ENCODE measurements at regions not wholly inside any gene's neighbourhood (a gene's known extent, or its start where the extent isn't known, plus 50 kb on each side); places are given as distances from the start of the nearest gene placed in this dataset.

GRCh38 chr9:26394025-26394424 is 498.6 kb downstream of the CAAP1 start:
- DNase-seq: no peak

GRCh38 chr9:26392639-26393038 is 500.0 kb downstream of the CAAP1 start:
- DNase-seq: no peak

- no peak for DNase-seq
Observed at GRCh38 chr9:26391036-26391435, 501.6 kb downstream of the CAAP1 start.

- no peak for DNase-seq
Observed at GRCh38 chr9:26375448-26375847, 517.2 kb downstream of the CAAP1 start.

GRCh38 chr9:26373616-26374015 is 519.0 kb downstream of the CAAP1 start:
- no peak for DNase-seq

GRCh38 chr9:26371236-26371635 is 521.4 kb downstream of the CAAP1 start:
- no peak for DNase-seq

GRCh38 chr9:26369093-26369492 is 523.5 kb downstream of the CAAP1 start:
- no peak for DNase-seq

GRCh38 chr9:26368241-26368640 is 524.4 kb downstream of the CAAP1 start:
- DNase-seq: no peak

- no peak for DNase-seq
Observed at GRCh38 chr9:26361010-26361409, 531.6 kb downstream of the CAAP1 start.

- DNase-seq: no peak
Observed at GRCh38 chr9:26358836-26359235, 533.8 kb downstream of the CAAP1 start.

GRCh38 chr9:26357803-26358344 is 534.7 kb downstream of the CAAP1 start:
- no peak for DNase-seq

- DNase-seq: no peak
Observed at GRCh38 chr9:26356491-26356890, 536.1 kb downstream of the CAAP1 start.

- no peak for DNase-seq
Observed at GRCh38 chr9:26346942-26347477, 545.6 kb downstream of the CAAP1 start.

GRCh38 chr9:26341545-26341944 is 551.1 kb downstream of the CAAP1 start:
- no peak for DNase-seq

GRCh38 chr9:26339796-26340195 is 552.8 kb downstream of the CAAP1 start:
- DNase-seq: no peak

- no peak for DNase-seq
Observed at GRCh38 chr9:26335116-26335515, 557.5 kb downstream of the CAAP1 start.

GRCh38 chr9:26334706-26335105 is 557.9 kb downstream of the CAAP1 start:
- DNase-seq: no peak

- no peak for DNase-seq
Observed at GRCh38 chr9:26331223-26331622, 561.4 kb downstream of the CAAP1 start.

GRCh38 chr9:26329974-26330373 is 562.6 kb downstream of the CAAP1 start:
- no peak for DNase-seq

GRCh38 chr9:26326563-26326962 is 566.0 kb downstream of the CAAP1 start:
- DNase-seq: peak; percentile 60

- no peak for DNase-seq
Observed at GRCh38 chr9:26325444-26325829, 567.2 kb downstream of the CAAP1 start.

GRCh38 chr9:26324786-26325443 is 567.7 kb downstream of the CAAP1 start:
- DNase-seq: peak; percentile 58

- no peak for DNase-seq
Observed at GRCh38 chr9:26321935-26322334, 570.7 kb downstream of the CAAP1 start.

- DNase-seq: no peak
Observed at GRCh38 chr9:26319859-26320258, 572.7 kb downstream of the CAAP1 start.

Measured in renal pelvis (tissue), 1 donor.